HAP-1 (cell line): ENCODE measurements at regions not wholly inside any gene's neighbourhood (a gene's known extent, or its start where the extent isn't known, plus 50 kb on each side); places are given as distances from the start of the nearest gene placed in this dataset.
"Not testable (repeated sequence)": the region's sequence is repeated elsewhere in the genome, so short reads cannot be mapped to it uniquely, and the experiment has no call there.

ENCODE experiments used
- DNase-seq, 2 experiments: peaks; one replicate each; pipeline ENCODE4 v3.0.0-alpha.2; 2016 to 2020; ENCODE audit warnings: low spot score in 2 of 2
- H3K27me3 ChIP-seq: fragments of 250-450 bp; sonication (Bioruptor Pico); 2 replicates; pipeline ENCODE4 v1.5.1; 2020; ENCODE audit warnings: low read depth, mild to moderate bottlenecking, moderate library complexity
- H3K36me3 ChIP-seq: fragments of 250-450 bp; sonication (Bioruptor Pico); replicated peaks from 2 replicates; pipeline ENCODE4 v1.5.1; 2020; ENCODE audit warnings: mild to moderate bottlenecking
- H3K4me1 ChIP-seq: fragments of 250-450 bp; sonication (Bioruptor Pico); 2 replicates; pipeline ENCODE4 v1.5.1; 2020; ENCODE audit warnings: mild to moderate bottlenecking
- H3K4me3 ChIP-seq: fragments of 250-450 bp; sonication (Bioruptor Pico); 2 replicates; pipeline ENCODE4 v1.5.1; 2020; ENCODE audit warnings: mild to moderate bottlenecking, moderate library complexity
- H3K9me3 ChIP-seq: fragments of 250-450 bp; sonication (Bioruptor Pico); 2 replicates; pipeline ENCODE4 v1.5.1; 2020; ENCODE audit warnings: mild to moderate bottlenecking, moderate library complexity
- in situ Hi-C: fragments of 300-500 bp; cut with MboI; formaldehyde crosslinking; loops from 3 replicates; pipeline ENCODE4 v1.14.3; 2020; ENCODE audit warnings: low sequenced_read_pairs, inconsistent platforms, mixed read lengths

- in situ Hi-C loops, H3K4me3 ChIP-seq, H3K9me3 ChIP-seq, H3K27me3 ChIP-seq, H3K4me1 ChIP-seq, H3K36me3 ChIP-seq: not testable (repeated sequence)
- DNase-seq = peak in 1 of 2 experiments; percentile 53
Measured at GRCh38 chr3:75579981-75580782, 83.9 kb upstream of the FRG2C start.

DNA sequence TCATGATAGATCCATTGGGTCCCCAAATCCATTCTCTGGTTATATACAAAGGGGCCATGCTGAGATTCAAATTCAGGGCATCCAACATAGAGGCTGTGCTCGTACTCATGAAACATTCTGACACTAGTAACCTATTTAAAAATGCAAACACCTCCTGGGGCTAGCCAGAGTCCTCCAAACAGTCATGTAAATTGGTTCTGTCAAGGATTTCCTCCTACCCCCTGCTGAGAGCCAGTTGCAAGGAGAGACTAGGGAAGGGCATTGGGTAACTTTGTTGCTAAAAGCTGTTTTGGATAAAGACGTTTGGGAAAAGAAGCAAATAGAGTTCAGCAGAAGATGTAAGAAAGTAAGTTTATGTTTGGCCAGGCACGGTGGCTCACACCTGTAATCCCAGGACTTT lies 81.6 kb upstream of the FRG2C start:
- DNase-seq, in situ Hi-C loops, H3K27me3 ChIP-seq, H3K4me3 ChIP-seq, H3K4me1 ChIP-seq, H3K36me3 ChIP-seq, H3K9me3 ChIP-seq: not testable (repeated sequence)

GRCh38 chr3:75583116-75583515 lies 81.0 kb upstream of the FRG2C start:
- H3K4me3 ChIP-seq, DNase-seq, H3K9me3 ChIP-seq, H3K4me1 ChIP-seq, in situ Hi-C loops, H3K27me3 ChIP-seq, H3K36me3 ChIP-seq: not testable (repeated sequence)

DNA sequence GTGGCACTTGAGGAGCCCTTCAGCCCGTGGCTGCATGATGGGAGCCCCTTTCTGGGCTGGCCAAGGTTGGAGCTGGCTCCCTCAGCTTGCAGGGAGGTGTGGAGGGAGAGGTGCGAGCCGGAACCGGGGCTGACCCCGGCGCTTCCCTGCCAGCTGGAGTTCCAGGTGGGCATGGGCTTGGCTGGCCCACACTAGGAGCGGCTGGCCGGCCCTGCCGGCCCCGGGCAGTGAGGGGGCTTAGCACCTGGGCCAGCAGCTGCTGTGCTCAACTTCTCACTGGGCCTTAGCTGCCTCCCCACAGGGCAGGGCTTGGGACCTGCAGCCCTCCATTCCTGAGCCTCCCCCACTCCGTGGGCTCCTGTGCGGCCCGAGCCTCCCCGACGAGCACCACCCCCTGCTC lies 76.4 kb upstream of the FRG2C start:
- H3K4me1 ChIP-seq = not testable (repeated sequence)

GRCh38 chr3:75590382-75590781 lies 73.7 kb upstream of the FRG2C start:
- H3K27me3 ChIP-seq, H3K36me3 ChIP-seq, H3K9me3 ChIP-seq, DNase-seq, H3K4me1 ChIP-seq, in situ Hi-C loops, H3K4me3 ChIP-seq: not testable (repeated sequence)

More for the DNA sequence above, 76.4 kb upstream of the FRG2C start:
- in situ Hi-C loops, H3K4me3 ChIP-seq, H3K36me3 ChIP-seq, DNase-seq, H3K27me3 ChIP-seq, H3K9me3 ChIP-seq: not testable (repeated sequence)

GRCh38 chr3:75604286-75604934 lies 59.7 kb upstream of the FRG2C start:
- H3K4me3 ChIP-seq, H3K9me3 ChIP-seq, H3K36me3 ChIP-seq, in situ Hi-C loops, H3K27me3 ChIP-seq, H3K4me1 ChIP-seq, DNase-seq: not testable (repeated sequence)

- H3K27me3 ChIP-seq, in situ Hi-C loops, H3K4me1 ChIP-seq, H3K9me3 ChIP-seq, H3K4me3 ChIP-seq, DNase-seq, H3K36me3 ChIP-seq: not testable (repeated sequence)
Measured at GRCh38 chr3:75607996-75608395, 56.1 kb upstream of the FRG2C start.

GRCh38 chr3:75609598-75609997 lies 54.5 kb upstream of the FRG2C start:
- H3K9me3 ChIP-seq, H3K36me3 ChIP-seq, H3K4me1 ChIP-seq, H3K4me3 ChIP-seq, DNase-seq, in situ Hi-C loops, H3K27me3 ChIP-seq: not testable (repeated sequence)

GRCh38 chr3:75610773-75611172 lies 53.4 kb upstream of the FRG2C start:
- DNase-seq = no peak
- H3K4me1 ChIP-seq = no peaks in the 10 kb centered on the region
- no peaks in the 10 kb centered on the region for H3K36me3 ChIP-seq
- no peak overlapping the region for H3K4me3 ChIP-seq
- H3K27me3 ChIP-seq = no peaks in the 10 kb centered on the region
- in situ Hi-C loops = no loop called here
- H3K9me3 ChIP-seq = no peaks in the 10 kb centered on the region

DNA sequence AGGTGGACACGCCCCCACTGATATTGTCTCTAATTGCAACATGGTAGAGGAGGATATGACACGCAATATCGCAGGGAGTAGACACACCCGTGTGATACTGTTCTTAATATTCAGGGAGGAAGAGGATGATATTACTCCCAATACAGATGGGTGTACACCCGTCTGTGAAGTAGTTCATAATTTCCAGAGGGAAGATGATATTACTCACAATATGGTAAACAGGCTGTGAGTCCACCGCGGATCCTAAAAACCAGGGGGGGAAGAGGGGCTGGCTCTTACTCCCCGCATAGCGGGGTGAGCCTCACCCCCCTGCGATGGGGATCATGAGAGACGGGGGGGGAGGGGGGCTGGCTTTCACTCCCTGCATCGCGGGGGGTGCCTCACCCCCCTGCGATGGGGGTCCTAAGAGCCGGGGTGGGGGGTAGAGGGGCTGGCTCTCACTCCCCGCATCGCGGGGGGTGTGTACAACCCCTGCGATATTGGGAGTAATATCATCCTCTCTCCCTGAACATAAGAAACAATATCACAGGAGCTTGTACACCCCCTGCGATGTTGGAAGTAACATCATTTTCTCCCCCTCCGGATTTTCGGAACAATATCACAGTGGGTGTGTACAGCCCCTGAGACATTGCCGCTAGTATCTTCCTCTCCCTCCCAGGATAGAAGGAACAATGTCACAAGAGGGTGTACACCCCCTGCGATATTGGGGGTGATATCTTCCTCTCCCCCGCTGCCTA lies 52.2 kb upstream of the FRG2C start:
- H3K27me3 ChIP-seq, H3K36me3 ChIP-seq, in situ Hi-C loops, H3K4me1 ChIP-seq, DNase-seq, H3K4me3 ChIP-seq, H3K9me3 ChIP-seq: not testable (repeated sequence)
